ENCODE measurements at regions not wholly inside any gene's neighbourhood (a gene's known extent, or its start where the extent isn't known, plus 50 kb on each side); places are given as distances from the start of the nearest gene placed in this dataset.

DNA sequence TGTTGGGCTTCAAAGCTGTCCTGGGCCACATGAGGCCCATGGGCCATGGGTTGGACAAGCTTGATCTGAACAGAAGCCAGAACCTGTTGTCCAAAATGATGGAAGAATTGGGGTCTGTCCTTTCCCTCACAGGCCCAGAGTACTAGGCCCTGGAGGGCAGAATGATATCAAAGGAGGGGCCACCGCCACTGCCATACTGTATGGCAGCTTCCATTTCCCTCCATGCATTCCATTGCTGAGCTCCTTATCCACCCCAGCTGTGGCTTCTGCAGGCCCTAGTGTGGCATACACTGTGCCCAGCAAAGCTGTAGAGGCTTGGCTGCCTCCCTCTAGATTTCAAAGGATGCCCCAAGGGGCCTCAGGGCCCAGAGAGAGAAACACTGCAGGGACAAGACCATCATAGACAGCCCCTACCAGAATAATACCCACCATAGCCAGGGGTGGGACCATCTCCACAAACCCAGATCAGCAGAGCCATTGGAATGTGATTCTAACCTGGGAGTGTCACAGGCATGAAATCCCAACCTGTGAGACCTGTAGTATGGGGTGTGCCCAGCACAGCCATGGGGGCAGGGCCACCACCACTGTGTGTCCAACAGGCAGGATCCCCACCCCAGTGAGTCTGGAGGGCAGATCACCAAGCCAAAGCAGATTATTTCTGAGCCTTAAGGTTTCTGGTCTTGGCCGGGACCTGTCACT, 61.4 kb upstream of the BEGAIN start:
- ATAC-seq (no peak), DNase-seq (no peak)
- ChIA-PET POLR2A (interaction anchor here (0.6 to 0.7 kb wide), 2 partner anchors 194 to 298 kb away, joined by 3 read pairs; no protein-coding TSS in a partner anchor), CTCF (interaction anchor here (0.8 to 1.7 kb wide), 2 partner anchors 209 to 266 kb away, joined by 3 to 4 read pairs; no protein-coding TSS in a partner anchor)
- TF ChIP-seq CTCF (IDR thresholded peaks at IDR 0.05), result no peak
- H3K27me3 Mint-ChIP-seq, result peaks cover 3% of the 10 kb centered on the region
- intact Hi-C loops (cut with micrococcal nuclease), result loop anchor here (5.0 kb wide), 2 partner anchors 121 to 206 kb away; no protein-coding TSS in a partner anchor
- peaks cover 22% of the 10 kb centered on the region for H3K4me1 Mint-ChIP-seq (ENCODE audit: low read depth)
- H3K4me3 Mint-ChIP-seq, result no peak overlapping the region
- peaks cover 2% of the 10 kb centered on the region for H3K9me3 Mint-ChIP-seq
- no peak overlapping the region for H3K27ac Mint-ChIP-seq
- H3K36me3 Mint-ChIP-seq (ENCODE audit: low read depth), result no peaks in the 10 kb centered on the region

DNA sequence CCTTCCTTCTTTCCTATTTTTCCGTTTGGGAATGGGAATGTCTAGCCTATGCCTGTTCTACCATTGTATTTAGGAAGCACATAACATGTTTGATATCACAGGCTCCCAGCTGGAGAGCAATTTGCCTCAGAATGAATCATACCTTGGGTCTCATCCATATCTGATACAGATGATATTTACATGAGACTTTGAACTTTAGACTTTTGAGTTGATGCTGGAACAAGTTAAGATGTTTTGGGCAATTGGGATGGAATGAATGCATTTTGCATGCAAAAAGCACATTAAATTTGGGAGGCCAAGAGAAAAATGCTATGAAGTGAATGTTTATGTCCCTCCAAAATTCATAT, 61.9 kb upstream of the BEGAIN start:
- ATAC-seq, result no peak
- H3K4me1 Mint-ChIP-seq (ENCODE audit: low read depth), result peaks cover 25% of the 10 kb centered on the region
- CTCF ChIA-PET, result interaction anchor here (1.7 kb wide), 1 partner anchor 209 kb away, joined by 4 read pairs; no protein-coding TSS in a partner anchor

GRCh38 chr14:100651999-100652508, 64.8 kb upstream of the BEGAIN start:
- no peak for TF ChIP-seq CTCF (IDR thresholded peaks at IDR 0.05)
- ChIA-PET POLR2A (interaction anchor here (1.0 kb wide), 1 partner anchor 86 kb away, joined by 4 read pairs; no protein-coding TSS in a partner anchor), CTCF (interaction anchor here (1.2 to 6.0 kb wide), 13 partner anchors 11 to 267 kb away, joined by 3 to 83 read pairs (median 5); no protein-coding TSS in a partner anchor)
- intact Hi-C loops (cut with micrococcal nuclease), result no loop called here
- Mint-ChIP-seq H3K36me3 (ENCODE audit: low read depth) (no peaks in the 10 kb centered on the region), H3K9me3 (no peaks in the 10 kb centered on the region), H3K4me1 (ENCODE audit: low read depth) (peaks cover 5% of the 10 kb centered on the region), H3K27me3 (peaks cover 15% of the 10 kb centered on the region), H3K4me3 (no peak overlapping the region), H3K27ac (no peak overlapping the region)
- DNase-seq (no peak), ATAC-seq (no peak)

More for the DNA sequence above, 61.9 kb upstream of the BEGAIN start:
- H3K27me3 Mint-ChIP-seq, result peaks cover 6% of the 10 kb centered on the region
- H3K36me3 Mint-ChIP-seq (ENCODE audit: low read depth), result no peaks in the 10 kb centered on the region
- H3K27ac Mint-ChIP-seq, result no peak overlapping the region
- POLR2A ChIA-PET, result interaction anchor here (0.7 kb wide), 1 partner anchor 195 kb away, joined by 3 read pairs; no protein-coding TSS in a partner anchor
- TF ChIP-seq CTCF (IDR thresholded peaks at IDR 0.05), result no peak
- no peak for DNase-seq
- peaks cover 2% of the 10 kb centered on the region for H3K9me3 Mint-ChIP-seq
- intact Hi-C loops (cut with micrococcal nuclease), result loop anchor here (5.0 kb wide), 2 partner anchors 122 to 207 kb away; no protein-coding TSS in a partner anchor
- H3K4me3 Mint-ChIP-seq, result no peak overlapping the region

DNA sequence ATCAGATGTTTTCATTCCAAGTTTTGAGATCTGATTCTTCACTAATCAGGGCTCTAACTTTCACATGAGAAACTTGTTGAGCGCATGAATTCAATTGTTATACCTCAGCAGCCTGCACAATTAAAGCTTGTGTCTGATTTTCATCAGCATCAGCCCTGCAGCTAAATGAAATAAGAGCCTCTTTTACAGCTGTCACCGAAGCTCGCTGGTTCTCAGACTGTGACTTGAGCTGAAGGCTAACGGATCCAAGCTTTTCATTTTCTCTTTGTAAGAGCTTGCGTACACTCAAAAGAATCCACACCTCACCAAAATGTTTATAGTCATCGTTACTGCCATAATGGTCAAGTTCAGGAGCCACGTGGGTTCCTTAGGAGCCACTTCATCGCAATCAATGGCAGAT, 65.5 kb upstream of the BEGAIN start:
- no peaks in the 10 kb centered on the region for H3K9me3 Mint-ChIP-seq
- CTCF ChIA-PET, result interaction anchor here (1.0 to 6.0 kb wide), 27 partner anchors 8 to 275 kb away, joined by 3 to 83 read pairs (median 5); no protein-coding TSS in a partner anchor
- no peak for ATAC-seq
- POLR2A ChIA-PET, result no interaction called here
- intact Hi-C loops (cut with micrococcal nuclease), result no loop called here
- no peak for DNase-seq
- no peak overlapping the region for H3K27ac Mint-ChIP-seq
- H3K4me1 Mint-ChIP-seq (ENCODE audit: low read depth), result peaks cover 5% of the 10 kb centered on the region
- no peak for TF ChIP-seq CTCF (IDR thresholded peaks at IDR 0.05)
- H3K36me3 Mint-ChIP-seq (ENCODE audit: low read depth), result no peaks in the 10 kb centered on the region
- peaks cover 15% of the 10 kb centered on the region for H3K27me3 Mint-ChIP-seq
- no peak overlapping the region for H3K4me3 Mint-ChIP-seq

GRCh38 chr14:100653409-100653808, 66.2 kb upstream of the BEGAIN start:
- H3K27me3 Mint-ChIP-seq, result peaks cover 15% of the 10 kb centered on the region
- peak; percentile 64 for TF ChIP-seq CTCF (IDR thresholded peaks at IDR 0.05)
- POLR2A ChIA-PET, result no interaction called here
- ATAC-seq (no peak), DNase-seq (peak; percentile 44)
- H3K36me3 Mint-ChIP-seq (ENCODE audit: low read depth), result no peaks in the 10 kb centered on the region
- no peaks in the 10 kb centered on the region for H3K9me3 Mint-ChIP-seq
- peaks cover 5% of the 10 kb centered on the region for H3K4me1 Mint-ChIP-seq (ENCODE audit: low read depth)
- H3K27ac Mint-ChIP-seq, result no peak overlapping the region
- no peak overlapping the region for H3K4me3 Mint-ChIP-seq
- CTCF ChIA-PET, result interaction anchor here (0.8 to 6.0 kb wide), 30 partner anchors 8 to 276 kb away, joined by 3 to 83 read pairs (median 4); no protein-coding TSS in a partner anchor
- intact Hi-C loops (cut with micrococcal nuclease), result no loop called here

Measured in activated CD8-positive, alpha-beta T cell treated with anti-CD3 and anti-CD28 coated beads for 36 hours (primary cell).